NCI-H2171 treated with DMSO at 0.1 percent for 48 hours (cell line): ENCODE measurements at regions not wholly inside any gene's neighbourhood (a gene's known extent, or its start where the extent isn't known, plus 50 kb on each side); places are given as distances from the start of the nearest gene placed in this dataset.

Source experiments
- DNase-seq: peaks from one replicate; lab custom pipeline; 2025; lab: John Stamatoyannopoulos, UW

DNA sequence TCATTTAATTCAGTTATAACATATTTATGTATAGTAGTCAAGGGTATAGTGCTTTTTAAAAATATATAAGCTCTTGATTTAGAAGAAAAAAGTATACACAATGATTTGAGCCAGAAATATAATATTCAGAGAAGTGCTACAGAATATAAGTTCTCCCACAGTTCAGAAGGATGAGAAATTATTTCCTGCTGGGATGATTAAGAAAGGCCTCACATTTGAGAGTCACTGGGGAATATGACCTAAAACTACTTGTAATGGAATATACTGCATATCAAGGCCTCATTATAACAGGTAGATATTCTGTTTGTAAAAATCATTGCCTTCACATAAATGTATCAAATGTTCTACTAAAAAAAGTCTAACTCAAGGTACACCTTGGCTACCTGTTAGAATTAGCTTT is 203.5 kb downstream of the MBD2 start:
- no peak for DNase-seq

DNA sequence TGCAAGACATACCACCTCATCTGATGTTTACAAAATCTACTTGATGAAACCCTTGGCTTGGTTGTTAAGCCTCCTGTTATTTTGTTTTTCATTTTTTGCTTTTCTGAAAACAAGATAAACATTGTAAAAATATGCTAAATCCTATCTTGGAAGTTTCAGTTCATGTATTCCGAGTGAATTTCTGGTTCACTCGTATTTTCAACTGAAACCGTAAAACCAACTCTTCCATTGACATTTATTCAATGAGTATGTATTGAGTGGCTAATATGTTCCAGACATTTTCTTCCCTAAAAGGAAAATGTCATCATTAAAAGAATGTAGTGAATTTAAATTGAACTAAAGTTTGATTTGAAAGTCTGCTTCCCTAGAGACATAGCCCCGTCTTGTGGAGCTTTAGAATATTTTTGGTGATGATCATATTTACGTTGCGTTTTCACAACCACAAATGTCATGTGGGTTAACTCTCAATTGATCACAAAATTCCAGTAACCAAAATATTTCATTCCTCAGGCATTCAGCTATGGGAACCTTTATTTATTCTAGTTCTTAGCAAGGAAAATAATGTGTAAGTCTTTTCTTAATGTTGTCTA is 204.2 kb downstream of the MBD2 start:
- no peak for DNase-seq

DNA sequence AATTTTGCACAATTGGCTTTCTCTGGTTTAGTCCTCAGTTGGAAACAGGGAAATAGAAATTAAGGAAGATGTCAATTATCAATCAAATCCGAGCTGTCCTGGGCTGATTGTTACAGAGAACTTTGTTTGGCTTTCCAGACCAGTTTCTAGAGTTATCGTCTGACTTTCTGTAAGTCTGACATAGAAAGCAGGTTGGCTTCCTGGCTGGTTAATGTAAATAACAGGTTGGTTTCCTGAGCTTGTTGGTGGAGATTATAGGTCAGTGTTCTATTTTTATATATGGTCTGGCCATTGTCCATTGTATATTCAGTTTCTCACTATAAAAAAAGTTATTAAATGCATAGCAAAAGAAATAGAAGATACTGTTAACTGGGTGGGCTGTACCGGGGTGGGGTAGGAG is 204.8 kb downstream of the MBD2 start:
- no peak for DNase-seq

DNA sequence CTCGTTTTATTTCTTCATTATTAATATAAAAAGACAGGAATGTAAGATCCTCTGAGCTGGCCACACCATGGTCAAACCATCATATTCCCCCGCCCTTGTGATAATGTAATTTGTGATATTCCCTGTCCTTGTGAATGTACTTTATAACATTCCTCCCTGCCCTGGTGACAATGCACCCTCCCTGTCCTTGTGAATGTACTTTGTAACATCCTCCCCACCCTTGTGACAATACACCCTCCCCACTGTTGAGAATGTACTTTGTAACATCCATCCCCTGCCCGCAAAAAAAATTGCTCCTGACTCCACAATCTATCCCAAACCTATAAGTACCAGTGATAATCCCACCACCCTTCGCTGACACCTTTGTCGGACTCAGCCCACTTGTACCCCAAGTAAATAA is 211.0 kb downstream of the MBD2 start:
- no peak for DNase-seq

DNA sequence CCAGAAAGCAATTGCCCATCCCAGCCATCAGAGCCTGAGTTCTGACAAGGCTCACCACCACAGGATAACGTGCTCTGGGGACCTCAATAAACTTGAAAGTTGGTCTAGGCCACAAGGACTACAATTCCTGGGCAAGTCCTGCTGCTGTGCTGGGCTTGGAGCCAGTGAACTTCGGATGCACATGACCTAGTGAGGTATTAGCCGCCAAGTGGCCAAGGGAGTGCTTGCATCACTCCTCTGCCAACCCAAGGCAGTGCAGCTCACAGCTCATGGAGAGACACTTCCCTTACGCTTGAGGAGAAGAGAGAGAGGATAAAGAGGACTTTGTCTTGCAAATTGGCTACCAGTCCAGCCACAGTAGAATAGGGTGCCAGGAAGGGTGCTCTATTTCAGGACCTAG is 219.6 kb downstream of the MBD2 start:
- DNase-seq, result no peak

DNA sequence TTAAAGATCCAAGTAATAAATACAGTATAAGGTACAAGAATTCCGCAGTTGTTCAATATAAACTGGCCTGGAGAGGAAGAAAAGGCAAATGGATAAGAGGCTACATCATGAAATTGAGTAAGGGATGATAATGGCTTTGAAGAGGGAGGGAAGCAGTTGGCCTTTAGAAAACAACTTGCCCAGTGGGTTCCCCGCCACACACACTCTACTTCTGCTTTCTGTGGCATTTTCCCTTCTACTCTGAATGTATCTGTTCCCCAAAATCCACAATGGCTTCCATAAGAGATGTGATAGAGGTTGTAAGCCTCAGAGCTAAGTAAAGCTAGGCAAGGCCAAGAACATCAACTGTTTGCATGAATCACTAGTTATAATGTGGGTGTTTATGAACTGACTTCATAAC is 221.3 kb downstream of the MBD2 start:
- DNase-seq, result no peak

DNA sequence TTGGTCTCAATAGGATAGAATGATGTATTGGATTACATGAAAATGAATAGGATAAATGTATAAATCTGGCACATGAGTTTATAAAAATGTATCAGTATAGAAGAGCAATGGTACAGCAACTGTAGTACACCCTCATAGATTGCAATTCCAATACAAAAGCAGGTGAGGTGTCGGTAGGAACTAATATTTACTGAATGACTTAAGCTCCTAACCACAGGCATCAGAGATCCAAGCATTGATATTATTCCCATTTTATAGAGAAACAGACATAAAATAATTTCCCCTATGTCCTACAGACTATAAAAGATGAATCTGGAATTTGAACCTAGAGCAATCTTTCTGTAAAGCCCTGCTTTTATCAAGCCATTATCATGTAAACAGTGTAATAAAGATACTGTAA is 227.4 kb downstream of the MBD2 start:
- DNase-seq, result no peak

DNA sequence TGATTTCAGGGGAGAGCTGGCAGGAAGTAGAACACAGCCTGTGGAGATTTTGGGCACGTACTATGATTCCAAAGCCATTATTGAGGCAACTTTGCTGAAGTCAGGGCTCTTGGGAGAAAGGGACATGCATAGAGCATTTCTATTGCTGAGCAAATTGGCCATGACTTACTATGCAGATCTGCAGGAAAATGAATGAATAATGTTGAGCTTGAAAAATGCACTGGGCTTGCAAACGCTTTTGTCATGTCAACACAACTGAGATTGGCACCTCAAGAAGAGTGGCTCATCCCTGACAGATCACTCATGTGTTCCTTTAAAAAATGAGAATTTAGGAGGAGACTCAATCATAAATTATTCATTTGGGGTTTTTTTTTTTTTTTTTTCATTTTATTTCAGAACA is 230.5 kb downstream of the MBD2 start:
- no peak for DNase-seq

DNA sequence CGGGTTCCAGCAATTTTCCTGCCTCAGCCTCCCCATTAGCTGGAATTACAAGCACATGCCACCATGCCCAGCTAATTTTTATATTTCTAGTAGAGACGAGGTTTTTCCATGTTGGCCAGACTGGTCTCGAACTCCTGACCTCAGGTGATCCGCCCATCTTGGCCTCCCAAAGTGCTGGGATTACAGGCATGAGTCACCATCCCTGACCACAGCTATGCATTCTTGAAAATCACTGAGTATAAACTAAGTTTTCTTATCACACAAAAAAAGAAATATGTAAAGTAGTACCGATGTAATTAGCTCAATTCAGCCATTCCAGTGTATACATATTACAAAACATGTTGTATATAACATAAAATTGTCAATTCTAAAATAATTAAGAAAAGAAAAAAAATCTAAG is 232.7 kb downstream of the MBD2 start:
- DNase-seq, result no peak

DNA sequence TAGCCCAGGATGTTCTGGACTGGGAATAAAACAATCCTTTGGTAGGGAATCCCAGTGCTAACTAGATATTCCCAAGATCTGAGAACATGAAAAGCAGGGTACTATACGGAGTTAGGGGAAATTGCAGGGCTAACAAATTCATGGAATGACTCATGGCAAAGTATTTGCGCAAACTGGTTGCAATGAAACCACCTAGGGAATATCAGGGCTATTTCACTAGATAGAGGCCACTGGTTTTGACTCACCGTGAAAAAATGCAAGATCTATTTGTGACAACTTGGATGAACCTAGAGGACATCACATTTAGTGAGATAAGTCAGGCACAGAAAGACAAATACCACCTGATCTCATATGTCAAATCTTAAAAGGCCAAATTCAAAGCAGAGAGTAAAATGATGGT is 233.3 kb downstream of the MBD2 start:
- DNase-seq, result no peak

DNA sequence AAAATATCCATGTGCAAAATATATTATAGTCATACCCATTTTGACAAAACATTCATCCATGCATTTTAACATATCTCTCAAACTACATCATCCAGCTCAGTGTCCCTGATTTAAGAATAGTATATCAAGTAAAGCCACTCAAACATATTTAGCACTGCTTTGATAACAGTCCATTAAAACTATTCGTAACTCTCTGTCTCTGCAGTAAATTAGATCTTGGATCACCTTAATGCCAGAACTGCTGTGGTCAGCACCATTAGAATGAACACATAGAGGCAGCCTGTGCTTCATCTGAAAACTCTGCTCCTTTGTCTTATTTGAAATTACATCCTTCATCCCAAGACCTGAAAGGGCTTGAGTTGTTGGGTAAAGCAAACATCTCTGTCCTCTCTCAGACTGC is 234.0 kb downstream of the MBD2 start:
- DNase-seq, result no peak

DNA sequence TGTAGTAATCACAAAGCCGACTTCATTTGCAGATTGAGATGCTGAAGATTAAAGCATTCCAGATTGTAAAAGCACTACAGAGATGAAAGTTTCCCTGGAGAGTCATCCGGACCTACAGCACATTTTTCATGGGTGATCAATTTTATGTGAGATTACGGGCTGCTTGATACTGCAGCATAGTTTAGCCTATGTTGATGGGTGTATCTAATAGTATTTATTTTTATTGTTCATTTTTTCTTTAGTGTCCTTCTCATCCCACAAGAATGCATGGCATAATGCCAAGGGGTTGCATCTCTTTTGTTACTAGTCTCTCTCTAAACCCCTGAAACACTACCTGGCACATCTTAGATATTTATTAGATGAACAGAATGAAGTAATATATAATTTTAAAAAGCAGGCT is 240.4 kb downstream of the MBD2 start:
- DNase-seq, result no peak

DNA sequence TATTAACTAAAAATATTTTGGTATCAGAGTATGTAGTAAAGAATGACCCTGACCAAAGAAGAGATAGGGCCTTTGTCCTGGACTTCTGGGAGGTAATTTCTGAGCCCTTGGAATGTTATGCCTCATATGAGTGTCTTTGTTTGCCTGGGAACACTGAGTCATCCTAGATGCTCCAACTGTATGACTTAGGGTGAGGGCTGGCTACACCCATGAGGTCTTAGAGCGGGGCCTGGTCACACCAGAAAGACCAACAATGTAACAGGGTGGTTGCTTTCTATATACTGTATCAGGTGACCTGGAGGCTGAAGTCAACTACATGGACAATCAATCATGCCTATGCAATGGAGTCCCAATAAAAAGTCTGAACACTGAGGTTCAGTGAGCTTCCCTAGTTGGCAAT is 253.1 kb downstream of the MBD2 start:
- DNase-seq, result no peak

DNA sequence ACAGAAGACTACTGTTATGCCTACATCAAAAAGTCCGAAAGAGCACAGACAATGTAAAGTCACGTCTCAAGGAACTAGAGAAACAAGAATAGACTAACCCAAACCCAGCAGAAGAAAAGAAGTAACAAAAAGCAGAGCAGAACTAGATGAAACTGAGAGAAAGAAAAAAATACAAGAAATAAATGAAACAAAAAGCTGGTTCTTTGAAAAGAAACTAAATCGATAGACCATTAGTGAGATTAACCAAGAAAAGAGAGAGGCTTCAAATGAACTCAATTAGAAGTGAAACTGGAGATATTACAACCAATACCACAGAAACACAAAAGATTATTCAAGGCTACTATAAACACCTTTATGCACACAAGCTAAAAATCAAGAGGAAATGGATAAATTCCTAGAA is 271.8 kb downstream of the MBD2 start:
- DNase-seq, result no peak

DNA sequence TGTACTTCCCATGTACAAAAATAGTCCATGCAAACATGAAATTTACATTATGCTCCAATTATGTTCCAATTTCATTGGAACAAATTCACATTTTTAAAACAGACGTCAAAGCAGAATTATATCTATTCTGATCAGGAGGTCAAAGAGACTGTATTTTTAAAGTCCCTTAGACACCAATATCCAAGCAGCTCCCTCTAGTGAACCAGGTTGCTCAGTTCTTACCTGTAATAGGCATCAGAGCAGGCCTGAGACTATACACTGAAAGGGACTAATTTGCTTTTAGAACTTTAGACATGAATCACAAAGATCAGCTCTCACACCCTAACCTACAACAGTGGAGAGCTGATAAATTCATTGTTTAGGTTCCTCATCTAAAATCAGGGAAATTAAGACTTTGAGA is 273.9 kb downstream of the MBD2 start:
- DNase-seq, result no peak

DNA sequence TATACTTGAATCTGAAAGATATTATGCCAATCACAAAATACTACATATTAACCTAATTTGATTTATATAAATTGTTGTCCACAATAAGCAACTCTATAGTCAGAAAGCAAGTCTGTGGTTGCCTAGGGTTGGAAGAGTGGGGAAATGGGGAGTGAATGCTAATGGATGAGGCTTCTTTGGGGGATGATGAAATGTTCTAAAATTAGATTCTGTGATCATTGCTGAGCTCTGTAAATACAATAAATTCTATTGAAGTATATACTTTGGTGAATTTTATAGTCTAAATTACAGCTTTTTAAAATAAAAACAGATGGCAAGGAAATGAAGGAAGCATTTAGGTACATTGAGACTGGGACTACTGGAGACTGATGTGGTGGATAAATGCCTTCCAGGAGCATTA is 275.5 kb downstream of the MBD2 start:
- DNase-seq, result no peak

DNA sequence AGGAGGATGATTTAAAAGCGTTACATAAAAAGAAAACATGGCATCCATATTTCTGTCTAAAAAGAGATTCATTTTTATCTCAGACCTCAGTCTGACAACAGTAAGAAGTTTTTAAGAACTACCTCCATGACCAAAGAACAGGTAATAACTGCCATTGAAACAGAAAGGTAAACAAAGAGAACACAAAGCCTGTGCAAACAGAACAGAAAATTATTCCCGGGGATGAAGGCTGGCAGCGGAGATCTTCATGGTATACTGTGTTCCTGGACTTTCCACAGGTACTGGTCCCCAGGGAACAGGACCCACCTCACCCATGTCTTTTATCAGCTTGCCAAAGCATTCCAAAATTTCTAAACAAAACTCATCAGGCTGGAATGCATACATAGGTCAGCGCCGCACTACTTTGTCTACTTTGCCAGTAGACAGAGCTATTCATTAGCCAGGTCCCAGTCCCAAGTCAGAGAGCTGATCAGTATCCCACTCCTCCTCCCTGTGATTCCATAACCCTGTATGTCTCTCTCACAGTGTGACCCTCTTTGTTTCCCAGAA is 277.3 kb downstream of the MBD2 start:
- DNase-seq, result no peak

DNA sequence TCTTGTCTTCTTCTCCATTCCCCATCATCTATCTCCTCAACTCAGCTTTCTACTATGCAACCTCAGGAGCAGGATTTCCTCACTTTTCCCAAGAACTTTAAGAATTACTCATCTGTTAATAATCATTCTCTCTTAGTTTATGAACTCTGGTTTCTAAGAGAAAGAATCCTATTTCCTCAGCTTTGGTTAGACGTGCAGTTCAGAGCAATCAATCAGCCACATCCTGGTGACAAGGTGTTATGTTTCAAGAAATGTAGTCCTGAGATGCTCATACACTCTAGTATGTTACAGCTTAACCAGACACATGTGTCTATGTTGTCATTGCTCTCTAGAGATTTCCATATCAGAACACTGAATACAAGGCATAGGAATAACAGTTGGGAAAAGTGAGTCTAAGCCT is 277.9 kb downstream of the MBD2 start:
- peak; percentile 59 for DNase-seq

DNA sequence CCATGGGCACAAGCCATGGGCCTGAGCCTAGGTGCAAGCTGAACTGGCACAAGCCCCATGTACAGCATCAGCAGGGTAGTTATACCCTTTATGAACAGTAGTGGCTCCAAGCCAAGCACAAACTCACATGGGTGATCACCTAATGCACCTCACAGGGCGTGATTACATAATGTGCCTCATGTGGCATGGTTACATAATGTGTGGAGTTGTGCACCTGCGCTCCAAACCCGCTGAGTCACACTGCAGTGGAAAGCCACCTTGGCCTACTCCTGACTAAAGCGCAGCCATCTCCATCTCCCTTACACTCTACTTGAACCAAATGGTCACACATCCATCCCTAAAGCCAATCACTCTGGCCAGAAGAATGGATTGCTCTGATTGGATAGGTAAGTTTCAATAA is 279.7 kb downstream of the MBD2 start:
- peak; percentile 19 for DNase-seq

DNA sequence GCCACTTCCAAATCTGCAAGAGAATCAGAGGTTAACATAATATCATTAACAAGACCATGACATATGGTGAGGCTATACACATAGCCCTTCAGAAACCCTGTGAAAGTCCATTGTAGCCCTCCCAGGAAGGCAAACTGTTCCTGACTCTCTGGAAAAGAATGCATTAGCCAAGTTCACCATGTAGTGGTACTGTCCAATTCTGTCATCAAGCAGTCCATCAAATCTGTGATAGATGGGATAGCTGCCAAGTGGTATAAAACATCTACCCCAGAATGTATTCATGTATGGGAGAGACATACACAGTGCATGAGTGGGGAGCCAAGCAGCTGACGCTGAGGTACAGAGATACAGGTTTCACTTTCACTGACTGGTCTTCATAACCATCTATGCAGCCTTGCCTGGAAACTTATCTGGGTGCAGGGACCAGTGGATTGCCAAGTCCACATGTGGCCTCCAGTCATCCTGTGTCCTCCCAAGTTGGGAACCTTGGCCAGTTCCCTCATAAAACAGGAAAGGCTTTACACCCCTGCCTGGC is 281.1 kb downstream of the MBD2 start:
- DNase-seq, result no peak

DNA sequence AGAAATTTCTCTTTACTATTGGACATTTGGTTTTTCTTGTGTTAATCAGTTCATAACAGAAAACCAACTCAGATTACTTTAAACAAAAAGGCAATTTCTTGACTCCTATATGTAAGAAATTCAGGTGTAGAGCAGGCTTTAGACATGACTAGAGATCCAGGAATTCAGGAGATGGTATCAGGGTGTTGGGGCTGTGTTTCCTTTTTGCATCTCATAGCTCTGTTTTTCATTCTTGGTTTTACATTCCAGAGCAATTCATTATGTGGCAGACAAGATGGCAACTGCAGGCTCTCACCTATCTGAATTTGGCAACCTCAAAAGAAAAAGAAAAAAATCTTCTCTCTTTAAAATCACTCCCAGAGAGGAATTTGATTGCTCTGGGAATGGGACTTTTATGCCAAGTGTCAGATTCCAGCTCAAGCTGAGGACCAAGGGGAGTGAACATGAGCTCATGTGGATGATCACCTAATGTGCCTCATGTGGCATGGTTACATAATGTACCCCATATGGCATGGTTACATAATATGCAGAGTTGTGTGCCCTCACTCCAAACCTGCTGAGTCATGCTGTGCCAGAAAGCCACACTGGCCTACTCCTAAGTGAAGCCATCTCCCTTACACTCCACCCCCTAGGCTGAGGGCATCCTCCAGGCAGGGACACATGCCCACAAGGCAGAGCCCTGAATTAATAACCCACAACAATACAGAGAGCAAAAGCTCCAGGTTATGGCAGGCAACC is 282.7 kb downstream of the MBD2 start:
- DNase-seq, result peak; percentile 85

DNA sequence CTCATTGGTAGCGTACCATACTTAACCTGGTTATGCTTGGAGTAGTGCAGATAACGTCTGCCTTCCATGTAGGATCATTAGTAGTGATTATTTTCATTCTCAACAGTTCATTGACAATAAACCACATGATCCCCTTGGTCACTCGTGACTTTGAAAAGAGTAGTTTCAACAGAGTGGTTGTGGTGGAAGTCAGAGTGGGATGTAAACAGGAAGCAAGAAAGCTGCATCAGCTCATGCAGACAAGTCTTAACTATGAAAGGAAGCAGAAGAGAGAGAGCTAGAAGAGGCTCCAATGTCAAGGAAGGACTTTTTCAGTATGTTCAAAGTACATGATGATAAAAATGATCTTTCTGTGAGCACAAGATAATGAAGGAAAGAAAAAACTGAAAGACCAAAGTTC is 287.4 kb downstream of the MBD2 start:
- no peak for DNase-seq

DNA sequence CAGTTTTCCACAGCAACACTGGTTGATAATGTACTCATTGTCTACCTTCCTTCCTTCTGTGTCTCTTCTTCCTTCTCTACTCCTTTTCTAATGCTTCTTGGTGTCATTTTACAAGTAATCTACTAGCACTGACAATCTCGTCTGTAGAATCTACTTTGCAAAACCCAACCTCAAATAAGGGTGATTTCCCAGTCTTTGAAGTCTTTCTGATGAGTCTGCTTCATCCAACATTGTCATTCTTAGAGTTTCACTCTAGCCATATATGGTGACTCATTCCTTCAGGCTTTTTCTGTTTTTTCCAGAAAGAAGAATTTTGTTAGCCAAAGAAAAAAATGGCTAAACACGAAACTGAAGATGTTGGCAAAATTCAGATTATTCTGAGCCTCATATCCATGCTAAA is 288.7 kb downstream of the MBD2 start:
- no peak for DNase-seq

DNA sequence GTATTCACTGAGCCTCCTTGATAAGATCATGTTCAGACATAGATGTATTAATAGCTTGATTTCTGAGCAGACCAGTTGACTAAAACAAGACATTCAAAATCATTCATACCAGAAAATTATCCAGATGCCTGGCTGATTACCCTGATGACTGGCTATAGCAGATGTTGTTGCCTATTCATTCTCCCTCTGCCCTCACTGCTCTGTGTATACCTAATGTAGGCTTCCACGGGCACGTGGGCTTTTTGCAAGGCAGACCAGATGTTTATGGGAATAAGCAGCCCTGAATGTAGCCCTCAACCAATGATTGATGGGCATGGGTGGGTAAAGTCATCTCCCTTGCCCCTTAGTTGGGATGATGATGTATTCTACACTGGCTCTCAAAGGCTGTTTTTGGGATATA is 289.1 kb downstream of the MBD2 start:
- peak; percentile 30 for DNase-seq
